ENCODE measurements at regions not wholly inside any gene's neighbourhood (a gene's known extent, or its start where the extent isn't known, plus 50 kb on each side); places are given as distances from the start of the nearest gene placed in this dataset.
A peak's percentile ranks its signal among the peaks of the same experiment; 100 is the strongest.
"Not testable (repeated sequence)": the region's sequence is repeated elsewhere in the genome, so short reads cannot be mapped to it uniquely, and the experiment has no call there.

DNA sequence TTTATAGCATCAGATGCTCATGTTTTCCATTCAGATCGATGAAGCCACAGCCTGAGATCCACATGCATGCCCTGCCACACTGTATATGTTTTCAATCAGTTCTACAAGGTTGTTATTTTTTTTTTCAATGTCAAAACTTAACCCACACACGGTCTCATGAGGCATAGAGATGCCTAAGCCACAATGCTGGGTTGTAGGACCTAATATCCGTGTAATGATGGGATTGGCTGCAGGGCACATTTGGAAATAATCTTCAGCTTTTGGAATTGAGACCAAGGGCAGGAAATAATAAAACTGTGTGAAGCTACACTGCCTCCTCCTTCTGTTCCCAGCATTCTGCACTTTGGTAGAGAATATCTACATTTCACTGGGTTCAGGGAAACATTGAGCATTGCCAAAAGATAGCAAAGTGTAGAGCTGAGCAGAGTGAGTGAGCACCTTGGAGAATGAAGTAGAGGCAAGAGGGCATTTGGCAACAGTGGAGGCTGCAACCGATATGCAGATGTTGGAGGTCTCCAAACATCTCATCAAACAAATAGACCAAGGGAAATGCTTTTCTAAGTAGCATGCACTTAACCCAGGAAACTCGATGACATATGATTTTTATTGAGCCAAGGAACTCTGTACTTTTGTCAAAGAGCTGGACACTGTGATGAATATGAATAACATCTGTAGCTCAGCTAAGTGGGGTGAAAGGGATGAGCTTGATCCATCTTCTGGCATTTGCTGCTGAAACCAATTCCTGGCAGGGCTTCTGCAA, 176.7 kb downstream of the LYPLAL1 start:
- DNase-seq (ENCODE audit: low spot score), result no peak

DNA sequence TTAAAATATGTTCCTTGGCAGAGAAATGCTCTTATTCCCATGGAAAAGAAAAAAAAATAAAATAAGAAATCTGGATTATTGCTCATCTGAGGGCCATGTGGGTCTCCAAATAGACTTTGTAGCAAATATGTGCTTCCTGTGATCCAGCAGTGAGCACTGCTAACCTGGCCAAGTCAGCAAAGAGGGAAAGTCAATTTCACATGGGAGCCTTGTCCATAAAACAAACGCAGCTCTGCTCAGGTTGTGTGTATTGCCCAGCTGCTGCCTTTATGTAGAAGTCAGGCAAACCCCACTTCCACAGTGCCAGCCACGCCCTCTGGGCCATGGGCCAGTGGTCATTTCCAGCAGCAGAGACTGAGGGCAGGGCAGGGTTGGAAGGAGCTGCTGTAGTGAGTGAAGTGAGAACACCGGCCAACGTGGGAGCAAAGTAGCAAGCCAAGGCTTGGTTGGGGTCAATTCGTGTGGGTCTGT, 174.3 kb downstream of the LYPLAL1 start:
- no peak for DNase-seq (ENCODE audit: low spot score)

DNA sequence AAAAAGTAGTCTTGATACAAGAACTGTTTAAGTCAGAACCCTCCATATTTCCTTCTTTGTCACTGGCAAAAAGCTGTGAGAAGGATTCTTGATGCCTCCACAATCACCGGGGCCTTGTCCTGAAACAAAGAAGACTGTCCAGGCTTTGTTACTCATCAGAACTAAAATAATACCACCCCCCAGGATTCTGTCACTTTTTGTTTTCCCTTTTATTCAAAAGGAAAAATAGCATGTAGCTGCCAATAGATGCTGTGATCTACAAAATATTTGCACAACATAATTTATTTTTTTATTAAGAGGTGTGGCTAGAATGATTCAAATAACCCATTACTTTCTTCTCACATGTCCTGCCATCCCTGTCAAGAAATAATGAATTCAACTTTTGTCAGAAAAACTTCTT, 173.7 kb downstream of the LYPLAL1 start:
- DNase-seq (ENCODE audit: low spot score), result no peak

DNA sequence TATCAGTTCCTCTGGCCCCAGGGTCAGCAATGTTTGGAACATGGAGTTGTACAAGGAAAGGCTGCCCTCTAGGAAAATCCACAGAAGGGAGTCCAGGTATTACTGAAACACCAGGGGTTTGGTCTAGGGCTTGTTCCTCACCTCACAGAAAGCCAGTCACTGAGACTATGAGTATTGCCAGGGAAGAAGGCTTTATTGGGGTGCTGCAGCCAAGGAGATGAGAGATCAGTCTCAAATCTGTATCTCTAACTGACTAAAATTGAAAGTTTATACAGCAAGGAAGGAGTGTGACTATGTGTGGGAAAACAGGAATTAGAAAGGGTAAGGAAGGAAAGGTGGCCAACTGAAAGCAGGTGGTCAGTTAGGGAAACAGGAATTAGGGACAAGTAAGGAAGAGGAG, 172.3 kb downstream of the LYPLAL1 start:
- no peak for DNase-seq (ENCODE audit: low spot score)

DNA sequence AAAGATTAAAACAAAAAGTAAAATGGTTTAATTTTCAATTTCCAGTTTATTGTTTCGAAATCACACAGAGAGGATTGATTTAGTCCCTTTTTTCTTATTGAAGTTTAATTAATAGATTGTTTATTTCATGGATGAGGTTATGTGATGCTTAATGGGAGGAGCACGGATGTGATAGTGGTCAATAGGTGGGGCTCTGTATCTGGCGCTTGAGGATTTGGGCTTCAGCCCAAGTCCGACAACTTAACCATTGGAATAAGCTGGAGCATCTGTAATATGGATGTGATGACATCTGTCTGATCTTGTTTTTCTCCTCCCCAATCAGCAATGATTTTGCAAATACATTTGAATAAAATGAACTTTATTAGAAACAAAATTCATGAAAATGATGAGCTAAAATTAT, 169.2 kb downstream of the LYPLAL1 start:
- no peak for DNase-seq (ENCODE audit: low spot score)

DNA sequence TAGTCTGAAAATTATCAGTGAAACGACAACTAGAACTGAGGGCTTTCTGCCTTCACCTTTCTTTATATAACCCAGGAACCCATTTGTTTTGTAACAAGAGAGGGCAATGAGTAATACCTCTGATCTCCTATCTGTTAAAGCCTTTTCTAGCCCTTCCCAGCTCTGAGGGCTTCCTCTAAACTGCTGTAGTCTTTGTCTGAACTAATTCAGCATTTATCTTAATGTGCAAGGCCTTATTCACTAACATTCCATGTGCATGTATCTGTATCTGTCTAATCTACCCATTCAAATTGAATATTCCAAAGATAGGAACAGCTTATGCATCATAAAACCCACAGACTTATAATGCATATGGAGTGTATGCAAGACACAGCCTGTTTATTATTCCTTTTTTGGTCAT, 167.1 kb downstream of the LYPLAL1 start:
- no peak for DNase-seq (ENCODE audit: low spot score)

DNA sequence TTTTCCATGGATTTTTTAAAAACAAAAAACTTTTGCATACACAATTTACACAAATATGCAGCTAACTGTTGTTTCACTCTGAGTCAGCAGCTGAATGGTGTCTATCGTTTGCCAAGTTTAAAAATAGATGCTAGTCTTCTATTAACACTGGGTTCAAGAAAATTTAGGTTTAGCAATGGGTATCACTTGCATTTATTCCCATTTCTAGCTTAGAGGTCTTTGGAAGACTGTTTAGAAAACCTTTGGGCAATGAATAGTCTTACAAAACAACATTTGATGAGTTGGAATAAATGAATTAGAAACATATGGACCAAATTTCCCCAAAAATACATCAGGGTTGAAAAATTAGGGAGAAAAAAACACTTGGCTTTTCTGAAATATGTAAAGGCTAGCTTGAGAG, 165.8 kb downstream of the LYPLAL1 start:
- DNase-seq (ENCODE audit: low spot score), result no peak

DNA sequence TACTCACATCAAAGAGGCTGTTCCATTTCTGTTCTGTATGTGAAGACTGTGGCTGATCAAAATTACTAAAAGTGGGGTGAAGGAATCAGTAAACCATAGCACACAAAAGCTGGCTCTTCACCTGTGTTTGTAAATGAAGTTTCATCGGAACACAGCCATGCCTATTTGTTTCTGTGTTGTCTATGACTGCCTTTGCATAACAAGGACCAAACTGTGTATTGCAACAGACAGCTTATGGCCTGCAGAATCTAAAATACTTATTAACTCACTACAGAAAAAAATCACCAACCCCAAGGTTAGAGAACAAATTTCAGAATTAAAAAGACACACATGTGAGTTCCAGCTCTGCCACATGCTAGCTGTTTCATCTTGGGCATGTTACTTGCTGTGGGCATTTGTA, 163.9 kb downstream of the LYPLAL1 start:
- no peak for DNase-seq (ENCODE audit: low spot score)

DNA sequence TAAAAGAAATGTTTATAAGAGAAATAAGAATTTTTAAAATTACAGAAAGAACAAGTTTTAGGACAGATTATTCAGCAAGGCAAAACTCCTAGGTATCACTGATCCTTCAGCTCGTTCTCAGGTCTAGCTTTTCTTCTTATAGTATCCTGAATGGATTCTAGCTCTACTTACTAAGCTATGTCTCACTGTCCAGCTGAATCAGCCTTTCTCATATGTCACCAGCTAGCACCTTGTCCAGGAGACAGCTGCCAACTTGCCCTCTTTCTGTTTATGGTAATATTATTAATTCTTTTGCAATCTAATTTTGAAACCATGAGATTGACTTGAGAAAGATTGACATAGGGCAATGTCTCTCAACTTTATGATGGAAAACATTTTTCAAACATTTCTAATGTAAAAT, 159.9 kb downstream of the LYPLAL1 start:
- DNase-seq (ENCODE audit: low spot score), result no peak

DNA sequence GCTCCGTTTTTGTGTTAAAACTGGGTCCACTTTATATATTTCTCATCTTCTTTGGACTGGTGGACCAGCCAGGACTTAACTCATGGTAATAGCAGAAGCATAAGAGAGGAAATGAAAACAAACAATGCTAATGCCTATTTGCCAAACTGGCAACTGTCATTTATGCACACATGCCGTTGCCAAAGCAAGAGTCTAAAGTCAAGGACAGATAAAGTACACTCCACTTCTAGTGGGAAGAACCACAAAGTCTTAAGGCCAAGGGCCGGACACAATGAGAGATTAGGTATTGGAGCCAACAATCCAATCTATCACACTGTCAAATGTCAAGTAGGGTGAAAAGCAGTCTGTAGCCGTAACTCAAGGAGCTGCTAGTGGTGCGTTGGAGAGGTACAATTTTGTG, 157.7 kb downstream of the LYPLAL1 start:
- no peak for DNase-seq (ENCODE audit: low spot score)

DNA sequence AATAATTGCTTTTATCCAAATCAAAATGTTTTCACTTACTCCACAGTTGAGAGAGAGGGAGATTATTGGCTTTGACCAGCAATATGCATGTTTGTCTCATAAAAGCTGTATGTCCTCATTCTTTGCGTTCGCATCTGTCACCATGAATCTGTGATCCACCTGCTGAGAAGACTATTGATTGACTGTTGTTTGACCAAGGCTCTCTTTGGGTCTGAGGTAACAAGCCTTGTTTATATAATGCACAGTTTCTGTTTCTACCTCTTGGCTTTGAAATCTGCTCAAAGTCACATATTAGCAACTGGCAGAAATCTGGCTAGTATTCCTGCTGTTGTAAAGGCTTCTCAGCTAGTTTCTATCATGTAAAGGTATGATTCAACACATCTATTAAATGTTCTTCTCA, 157.0 kb downstream of the LYPLAL1 start:
- peak; percentile 10 for DNase-seq (ENCODE audit: low spot score)

DNA sequence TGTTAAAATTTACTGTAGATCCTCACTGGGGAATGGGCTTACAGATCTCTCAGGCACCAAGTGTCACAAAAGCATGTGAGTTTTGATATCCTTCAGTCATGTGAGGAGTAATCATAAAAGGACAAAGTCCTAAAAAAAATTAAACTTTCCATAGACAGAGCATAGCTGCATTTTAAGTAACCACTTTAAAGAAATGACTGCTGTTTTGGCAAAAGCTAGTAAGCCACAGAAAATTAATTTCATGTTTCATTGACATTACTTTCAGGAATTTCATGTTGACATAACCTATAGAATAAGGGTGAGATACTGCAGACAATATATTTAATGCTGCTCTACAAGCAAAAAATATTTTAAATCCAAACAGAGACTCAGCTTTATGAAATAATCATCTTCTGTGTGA, 156.3 kb downstream of the LYPLAL1 start:
- DNase-seq (ENCODE audit: low spot score), result no peak

DNA sequence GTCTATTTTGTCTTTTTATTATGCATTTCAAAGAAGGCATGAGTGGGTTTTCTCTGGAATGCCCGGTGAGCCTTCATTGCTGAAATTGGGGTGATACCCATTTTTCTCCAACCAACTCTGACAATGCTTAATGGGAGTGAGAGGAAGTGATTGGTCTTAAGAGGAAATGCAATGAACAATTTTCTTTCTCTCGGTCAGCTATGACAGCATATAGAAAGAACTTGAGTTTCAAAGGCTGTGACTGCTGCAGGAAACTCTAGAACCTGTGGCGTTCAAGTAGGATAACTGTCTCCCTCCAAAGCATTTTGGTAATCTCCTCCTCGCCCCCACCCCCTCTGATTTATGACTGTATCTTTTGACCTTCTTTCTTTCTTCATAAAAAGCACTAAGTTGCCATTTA, 155.9 kb downstream of the LYPLAL1 start:
- DNase-seq (ENCODE audit: low spot score), result no peak

DNA sequence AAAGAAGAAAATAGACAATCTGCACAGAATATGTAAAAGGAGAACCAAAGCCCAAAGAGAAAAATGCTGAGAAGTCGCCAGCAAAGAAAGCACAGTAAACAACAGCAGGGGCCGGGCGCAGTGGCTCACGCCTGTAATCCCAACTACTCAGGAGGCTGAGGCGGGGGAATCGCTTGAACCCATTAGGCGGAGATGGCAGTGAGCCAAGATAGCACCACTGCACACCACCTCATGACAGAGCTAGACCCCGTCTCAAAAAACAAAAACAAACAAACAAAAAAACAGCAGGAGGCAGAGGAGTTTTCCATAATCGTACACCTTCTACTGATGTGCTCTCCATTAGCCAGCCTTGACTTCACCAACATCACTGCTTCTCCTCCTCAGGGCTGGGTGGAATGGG, 153.2 kb downstream of the LYPLAL1 start:
- DNase-seq (ENCODE audit: low spot score), result no peak

DNA sequence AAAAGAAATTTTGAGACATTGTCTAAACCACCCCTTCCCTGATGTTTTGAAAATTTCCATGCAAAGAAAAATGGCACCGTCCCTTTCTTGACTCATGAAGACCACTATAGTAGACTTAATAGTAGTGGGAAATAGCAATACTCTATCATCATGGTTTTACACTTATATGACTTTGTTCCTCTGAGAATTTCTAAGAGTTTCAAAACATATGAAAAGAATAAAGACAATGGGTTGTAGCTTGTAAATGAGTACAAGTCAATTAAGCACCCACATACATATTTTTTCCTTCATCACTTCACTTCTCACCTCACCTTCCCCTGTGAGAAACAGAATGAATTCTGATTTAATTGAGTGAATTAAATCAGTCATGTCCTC, 151.7 kb downstream of the LYPLAL1 start:
- no peak for DNase-seq (ENCODE audit: low spot score)

DNA sequence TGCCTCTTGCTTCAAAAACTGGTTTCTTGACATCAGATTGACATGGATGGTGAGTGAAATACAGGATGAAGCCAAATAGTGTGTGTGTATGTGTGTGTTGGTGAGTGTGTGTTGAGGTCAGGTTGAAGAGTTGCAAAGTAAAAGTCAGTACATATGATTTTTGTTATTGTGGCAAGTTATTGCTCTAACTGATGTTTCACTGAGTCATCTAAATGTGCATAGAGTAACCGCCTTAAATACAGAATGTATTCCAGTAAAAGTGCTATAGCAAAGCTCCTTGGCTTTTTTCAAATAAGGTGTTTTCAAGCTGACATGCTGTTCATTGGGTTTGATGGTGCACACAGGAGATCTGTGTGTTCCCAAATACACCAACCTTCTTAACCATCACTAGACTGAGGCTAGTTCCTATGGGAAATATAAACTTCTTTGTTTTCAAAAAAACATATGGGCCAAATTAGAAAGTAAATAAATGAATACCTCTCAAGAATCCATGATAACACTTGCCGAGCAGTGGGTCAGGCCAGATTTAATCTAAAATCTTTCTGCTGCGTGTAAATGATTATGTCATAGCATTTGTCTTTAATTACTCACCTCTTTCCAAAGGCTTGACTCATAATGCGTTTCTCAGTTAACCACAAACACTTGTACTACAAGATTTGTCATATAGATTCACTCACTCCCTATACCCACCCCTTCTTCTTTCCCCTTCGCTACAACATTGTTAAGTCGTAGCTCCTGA, 151.1 kb downstream of the LYPLAL1 start:
- no peak for DNase-seq (ENCODE audit: low spot score)

DNA sequence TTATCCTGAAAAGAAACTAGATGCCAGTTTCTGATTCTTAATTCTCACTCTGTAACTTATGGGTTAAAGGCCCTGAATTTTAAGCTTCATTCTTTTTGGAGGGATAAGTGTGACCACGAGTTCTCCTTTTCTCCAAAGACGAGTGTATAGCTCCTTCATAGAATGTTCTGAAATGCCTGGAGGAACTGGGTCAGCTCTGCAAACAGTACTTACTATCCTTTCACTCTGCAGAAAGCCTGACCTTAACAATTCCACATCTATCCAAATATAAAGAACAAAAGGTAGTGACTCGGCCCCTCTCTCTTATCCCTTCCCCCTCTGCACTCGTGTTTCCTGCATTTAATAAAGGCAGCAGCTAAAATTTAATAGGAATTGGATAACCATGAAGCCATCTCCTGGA, 150.5 kb downstream of the LYPLAL1 start:
- DNase-seq (ENCODE audit: low spot score), result no peak

DNA sequence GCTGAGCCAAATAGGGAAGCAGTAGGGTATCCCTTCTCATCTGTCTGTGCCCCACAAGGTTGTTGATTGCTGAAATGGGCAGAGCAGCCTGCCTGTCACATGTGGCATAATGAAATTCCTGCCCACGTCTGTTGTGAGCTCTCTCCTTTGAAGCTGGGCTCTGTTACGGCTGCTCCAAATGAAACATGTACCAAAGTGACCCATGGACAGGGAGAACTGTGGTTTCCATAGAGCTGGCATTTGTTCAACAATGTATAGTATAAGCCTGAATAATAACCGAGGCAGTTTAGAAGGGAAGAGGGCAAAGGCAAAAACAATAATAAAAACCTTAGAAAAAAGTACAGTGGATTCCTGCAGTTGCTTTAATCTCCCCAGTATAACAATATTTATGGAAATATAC, 149.7 kb downstream of the LYPLAL1 start:
- no peak for DNase-seq (ENCODE audit: low spot score)

DNA sequence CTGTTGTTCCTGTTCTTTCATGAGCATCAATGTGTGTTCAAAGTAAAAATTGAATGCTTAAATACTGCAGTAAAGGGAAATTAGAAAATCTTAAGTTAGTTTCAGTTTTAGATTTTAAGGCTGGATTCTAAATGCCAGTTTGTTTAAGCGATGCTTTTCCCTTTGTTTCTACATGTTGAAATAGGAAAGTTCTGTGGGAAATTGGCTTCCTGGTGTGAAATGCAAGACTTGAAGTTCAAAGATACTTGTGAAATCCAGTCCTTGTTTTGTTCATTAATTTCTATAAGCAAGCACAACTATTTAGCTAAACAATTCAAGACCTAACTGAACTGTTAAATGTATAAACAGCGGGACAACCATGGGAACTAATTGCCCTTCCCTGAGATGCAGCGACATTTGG, 149.1 kb downstream of the LYPLAL1 start:
- no peak for DNase-seq (ENCODE audit: low spot score)

DNA sequence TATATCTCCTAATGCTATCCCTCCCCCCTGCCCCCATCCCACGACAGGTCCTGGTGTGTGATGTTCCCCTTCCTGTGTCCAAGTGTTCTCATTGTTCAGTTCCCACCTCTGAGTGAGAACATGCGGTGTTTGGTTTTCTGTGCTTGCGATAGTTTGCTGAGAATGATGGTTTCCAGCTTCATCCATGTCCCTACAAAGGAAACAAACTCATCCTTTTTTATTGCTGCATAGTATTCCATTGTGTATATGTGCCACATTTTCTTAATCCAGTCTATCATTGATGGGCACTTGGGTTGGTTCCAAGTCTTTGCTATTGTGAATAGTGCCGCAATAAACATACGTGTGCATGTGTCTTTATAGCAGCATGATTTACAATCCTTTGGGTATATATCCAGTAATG, 146.9 kb downstream of the LYPLAL1 start:
- DNase-seq (ENCODE audit: low spot score), result not testable (repeated sequence)

DNA sequence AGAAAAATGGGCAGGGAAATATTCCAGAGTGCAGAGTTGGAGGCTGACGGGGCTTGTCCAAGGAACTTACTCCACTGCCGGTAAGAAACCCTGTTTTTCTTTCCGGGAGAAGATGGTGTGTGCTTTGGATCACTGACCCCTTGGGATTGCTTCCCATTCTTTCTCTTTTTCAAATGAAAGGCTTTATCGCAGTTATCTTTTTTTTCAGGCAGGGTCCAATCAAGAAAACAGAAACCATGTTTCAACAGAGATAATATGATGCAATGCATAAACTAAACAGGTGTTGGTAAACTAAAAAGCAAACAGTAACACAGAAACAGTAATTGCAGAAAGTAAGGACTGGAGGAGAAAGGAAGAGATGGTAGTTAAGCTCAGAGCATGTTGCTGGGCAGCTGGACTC, 145.1 kb downstream of the LYPLAL1 start:
- no peak for DNase-seq (ENCODE audit: low spot score)

DNA sequence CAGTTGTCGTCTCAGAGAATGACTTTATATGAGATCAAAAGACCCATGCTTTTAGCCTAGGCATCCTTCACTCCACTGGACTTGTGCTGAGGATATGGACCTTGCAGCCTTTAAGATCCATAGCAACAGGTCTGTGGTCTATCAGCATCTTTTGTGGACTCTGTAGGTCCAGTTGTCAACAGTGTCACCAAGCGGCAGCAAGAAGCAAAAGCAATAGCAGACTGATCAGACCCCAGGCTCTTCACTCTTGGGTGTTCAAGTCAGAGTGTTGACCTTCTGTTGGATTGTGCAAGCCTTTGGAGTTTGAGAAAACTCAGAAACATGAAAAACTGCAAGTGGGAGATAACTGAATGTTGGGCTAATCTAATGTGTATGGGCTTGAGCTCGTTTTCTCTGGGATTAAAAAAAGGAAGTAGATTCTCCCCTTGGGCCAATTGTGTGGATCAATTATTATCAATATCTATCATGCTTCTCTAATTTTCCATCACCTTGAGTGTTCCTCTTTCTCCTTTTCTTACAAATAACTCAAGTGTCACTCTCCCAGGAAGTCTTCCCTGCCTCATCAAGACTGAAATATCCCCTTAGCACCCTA, 144.2 kb downstream of the LYPLAL1 start:
- DNase-seq (ENCODE audit: low spot score), result peak; percentile 56

DNA sequence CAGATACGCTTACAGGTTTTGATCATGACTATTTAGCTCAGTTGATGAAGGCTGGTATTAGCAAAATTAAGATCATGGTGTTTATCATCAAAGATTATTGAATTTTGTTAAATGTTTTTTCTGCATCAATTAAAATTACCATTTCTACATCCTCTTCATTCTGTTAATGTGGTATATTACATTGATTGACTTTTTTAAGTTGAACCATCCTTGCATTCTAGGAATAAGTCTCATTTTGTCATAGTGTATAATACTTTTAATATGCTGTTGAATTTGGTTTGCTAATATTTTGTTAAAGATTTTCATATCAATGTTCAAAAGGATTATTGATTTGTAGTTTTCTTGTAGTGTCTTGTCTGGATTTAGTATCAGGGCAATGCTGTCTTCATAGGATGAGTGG, 142.4 kb downstream of the LYPLAL1 start:
- no peak for DNase-seq (ENCODE audit: low spot score)

Data from HuH-7 (cell line).